Colonic mucosa (tissue), 4 donors: ENCODE measurements at regions not wholly inside any gene's neighbourhood (a gene's known extent, or its start where the extent isn't known, plus 50 kb on each side); places are given as distances from the start of the nearest gene placed in this dataset.

ENCODE experiments used
- DNase-seq: peaks from one replicate; pipeline ENCODE4 v3.0.0-alpha.2; 2020
- H3K27ac ChIP-seq: fragments of 200-600 bp; one replicate; pipeline ENCODE4 v1.8.0; 2021
- H3K27me3 ChIP-seq: fragments of 200-600 bp; one replicate; pipeline ENCODE4 v1.8.0; 2021
- H3K36me3 ChIP-seq: fragments of 200-600 bp; one replicate; pipeline ENCODE4 v1.8.0; 2021
- H3K4me1 ChIP-seq: fragments of 200-600 bp; one replicate; pipeline ENCODE4 v1.8.0; 2021; ENCODE audit warnings: mild to moderate bottlenecking
- H3K4me3 ChIP-seq: fragments of 200-600 bp; one replicate; pipeline ENCODE4 v1.8.0; 2021
- H3K9ac ChIP-seq, 2 donors: one replicate each; pipeline ENCODE4 v1.7.0; 2013; ENCODE audit warnings: control low read depth in 2 of 2, low read depth in 2 of 2, low read length in 2 of 2
- H3K9me3 ChIP-seq: fragments of 200-600 bp; one replicate; pipeline ENCODE4 v1.8.0; 2021
- CTCF ChIP-seq: fragments of 200-600 bp; IDR thresholded peaks from one replicate; pipeline ENCODE4 v1.8.0; 2022; ENCODE audit warnings: antibody characterized with exemption, mild to moderate bottlenecking
- intact Hi-C: fragments of 100-400 bp; cut with DNase I; formaldehyde crosslinking; loops from one replicate; pipeline ENCODE4 v1.14.1; 2022
- donor health status: healthy.
- donor health status: DM: no; HTN: no; CAD: no.
- donor health status: DM: no; HTN: no; CAD: no.

- no peak for DNase-seq
- intact Hi-C loops = no loop called here
- no peaks in the 10 kb centered on the region for H3K36me3 ChIP-seq
- no peak overlapping the region for H3K4me3 ChIP-seq
- H3K9me3 ChIP-seq = no peaks in the 10 kb centered on the region
- H3K9ac ChIP-seq = no peak overlapping the region
- no peak overlapping the region for H3K27ac ChIP-seq
- H3K27me3 ChIP-seq = no peaks in the 10 kb centered on the region
- H3K4me1 ChIP-seq = no peaks in the 10 kb centered on the region
- no peak for TF ChIP-seq CTCF
Measured at GRCh38 chr5:29780401-29780800, 1413.1 kb upstream of the CDH6 start.

GRCh38 chr5:29779141-29779540 is 1414.3 kb upstream of the CDH6 start:
- intact Hi-C loops = no loop called here
- no peak overlapping the region for H3K27ac ChIP-seq
- H3K9ac ChIP-seq = no peak overlapping the region
- no peak for DNase-seq
- no peak for TF ChIP-seq CTCF
- H3K4me3 ChIP-seq = no peak overlapping the region
- peaks cover 2% of the 10 kb centered on the region for H3K9me3 ChIP-seq
- no peaks in the 10 kb centered on the region for H3K27me3 ChIP-seq
- H3K4me1 ChIP-seq = no peaks in the 10 kb centered on the region
- H3K36me3 ChIP-seq = no peaks in the 10 kb centered on the region

GRCh38 chr5:29777373-29777772 is 1416.1 kb upstream of the CDH6 start:
- Histone ChIP-seq H3K9ac (no peak overlapping the region), H3K36me3 (no peaks in the 10 kb centered on the region), H3K4me3 (no peak overlapping the region), H3K27me3 (no peaks in the 10 kb centered on the region), H3K4me1 (no peaks in the 10 kb centered on the region), H3K27ac (no peak overlapping the region), H3K9me3 (peaks cover 4% of the 10 kb centered on the region)
- DNase-seq = no peak
- intact Hi-C loops = no loop called here
- no peak for TF ChIP-seq CTCF

- Histone ChIP-seq H3K4me1 (no peaks in the 10 kb centered on the region), H3K36me3 (no peaks in the 10 kb centered on the region), H3K27ac (no peak overlapping the region), H3K9ac (no peak overlapping the region), H3K9me3 (peaks cover 4% of the 10 kb centered on the region), H3K4me3 (no peak overlapping the region), H3K27me3 (no peaks in the 10 kb centered on the region)
- TF ChIP-seq CTCF = no peak
- DNase-seq = no peak
- intact Hi-C loops = no loop called here
Measured at GRCh38 chr5:29770936-29771335, 1422.5 kb upstream of the CDH6 start.

GRCh38 chr5:29769474-29769873 is 1424.0 kb upstream of the CDH6 start:
- DNase-seq = no peak
- intact Hi-C loops = no loop called here

More at GRCh38 chr5:29769474-29769873, 1424.0 kb upstream of the CDH6 start:
- no peaks in the 10 kb centered on the region for H3K36me3 ChIP-seq
- H3K9ac ChIP-seq = no peak overlapping the region
- no peak overlapping the region for H3K27ac ChIP-seq
- no peaks in the 10 kb centered on the region for H3K27me3 ChIP-seq
- no peak overlapping the region for H3K4me3 ChIP-seq
- H3K9me3 ChIP-seq = peaks cover 4% of the 10 kb centered on the region
- H3K4me1 ChIP-seq = no peaks in the 10 kb centered on the region
- TF ChIP-seq CTCF = no peak
